Thoracic aorta (tissue), 2 donors: ENCODE measurements at regions not wholly inside any gene's neighbourhood (a gene's known extent, or its start where the extent isn't known, plus 50 kb on each side); places are given as distances from the start of the nearest gene placed in this dataset.

Experiments used
- ATAC-seq: fragments of 150-250 bp; one replicate; pipeline ENCODE4 v1.8.0; 2017; ENCODE audit warnings: low read depth; ENCODE audit not compliant: insufficient number of reproducible peaks, low FRiP score
- DNase-seq: peaks from one replicate; pipeline ENCODE4 v3.0.0-alpha.2; 2020; ENCODE audit warnings: low spot score
- H3K27ac ChIP-seq, 2 donors: fragments of 200-600 bp; sonication (generic); 1 replicate in 1 of 2; 2 replicates in 1 of 2; pipeline ENCODE4 v1.5.1; 2016; ENCODE audit warnings: mild to moderate bottlenecking in 2 of 2, moderate library complexity in 2 of 2
- H3K27me3 ChIP-seq: fragments of 200-600 bp; sonication (generic); replicated peaks from 2 replicates; pipeline ENCODE4 v1.6.0; 2016; ENCODE audit warnings: mild to moderate bottlenecking; ENCODE audit not compliant: insufficient read depth
- H3K36me3 ChIP-seq: fragments of 200-600 bp; sonication (generic); one replicate; pipeline ENCODE4 v1.5.1; 2016
- H3K4me1 ChIP-seq, 2 donors: fragments of 200-600 bp; sonication (generic); 1 replicate in 1 of 2; 2 replicates in 1 of 2; pipeline versions ENCODE4 v1.5.1 to v1.6.0; 2016; ENCODE audit warnings: low read depth in 2 of 2, mild to moderate bottlenecking in 1 of 2; ENCODE audit not compliant: control insufficient read depth in 1 of 2
- H3K4me3 ChIP-seq: fragments of 200-600 bp; sonication (generic); 2 replicates; pipeline ENCODE4 v1.5.1; 2016; ENCODE audit warnings: mild to moderate bottlenecking
- H3K9me3 ChIP-seq: fragments of 200-600 bp; sonication (generic); 2 replicates; pipeline ENCODE4 v1.5.1; 2016
- TF ChIP-seq, protein P1 (sequence below): fragments of 200-600 bp; sonication (generic); IDR thresholded peaks from one replicate; pipeline ENCODE4 v1.5.1; 2019; ENCODE audit warnings: antibody characterized with exemption

DNA sequence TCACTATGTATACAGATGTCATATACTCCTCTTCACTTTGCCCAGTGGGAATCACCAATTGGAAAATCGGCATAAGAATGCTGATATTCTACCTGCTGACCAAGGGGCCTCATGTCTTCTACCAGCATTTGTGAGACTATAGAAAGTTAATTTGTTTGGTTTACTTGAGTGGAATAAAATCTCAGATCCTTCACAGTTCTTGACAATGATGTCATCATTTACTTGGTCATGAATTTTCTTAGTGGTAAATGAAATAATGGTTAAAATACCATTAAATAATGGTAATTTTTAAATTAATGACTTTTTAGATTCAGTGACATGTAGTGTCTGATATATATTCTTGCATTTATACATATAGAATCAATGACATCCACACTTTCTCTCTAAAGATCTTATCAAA lies 1052.6 kb downstream of the ADGRL3 start:
- no peaks in the 10 kb centered on the region for H3K9me3 ChIP-seq
- H3K4me3 ChIP-seq, result no peak overlapping the region
- DNase-seq (no peak), ATAC-seq (no peak)
- H3K27ac ChIP-seq, result no peak overlapping the region
- H3K27me3 ChIP-seq, result no peaks in the 10 kb centered on the region
- H3K4me1 ChIP-seq, result no peaks in the 10 kb centered on the region
- TF ChIP-seq, protein P1, sequence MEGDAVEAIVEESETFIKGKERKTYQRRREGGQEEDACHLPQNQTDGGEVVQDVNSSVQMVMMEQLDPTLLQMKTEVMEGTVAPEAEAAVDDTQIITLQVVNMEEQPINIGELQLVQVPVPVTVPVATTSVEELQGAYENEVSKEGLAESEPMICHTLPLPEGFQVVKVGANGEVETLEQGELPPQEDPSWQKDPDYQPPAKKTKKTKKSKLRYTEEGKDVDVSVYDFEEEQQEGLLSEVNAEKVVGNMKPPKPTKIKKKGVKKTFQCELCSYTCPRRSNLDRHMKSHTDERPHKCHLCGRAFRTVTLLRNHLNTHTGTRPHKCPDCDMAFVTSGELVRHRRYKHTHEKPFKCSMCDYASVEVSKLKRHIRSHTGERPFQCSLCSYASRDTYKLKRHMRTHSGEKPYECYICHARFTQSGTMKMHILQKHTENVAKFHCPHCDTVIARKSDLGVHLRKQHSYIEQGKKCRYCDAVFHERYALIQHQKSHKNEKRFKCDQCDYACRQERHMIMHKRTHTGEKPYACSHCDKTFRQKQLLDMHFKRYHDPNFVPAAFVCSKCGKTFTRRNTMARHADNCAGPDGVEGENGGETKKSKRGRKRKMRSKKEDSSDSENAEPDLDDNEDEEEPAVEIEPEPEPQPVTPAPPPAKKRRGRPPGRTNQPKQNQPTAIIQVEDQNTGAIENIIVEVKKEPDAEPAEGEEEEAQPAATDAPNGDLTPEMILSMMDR, result no peak
- no peaks in the 10 kb centered on the region for H3K36me3 ChIP-seq

GRCh38 chr4:62250100-62250499 lies 1050.0 kb downstream of the ADGRL3 start:
- no peaks in the 10 kb centered on the region for H3K4me1 ChIP-seq
- no peaks in the 10 kb centered on the region for H3K36me3 ChIP-seq
- H3K4me3 ChIP-seq, result no peak overlapping the region
- no peak overlapping the region for H3K27ac ChIP-seq
- H3K9me3 ChIP-seq, result no peaks in the 10 kb centered on the region
- ATAC-seq (no peak), DNase-seq (no peak)
- TF ChIP-seq, protein P1, result no peak
- no peaks in the 10 kb centered on the region for H3K27me3 ChIP-seq

DNA sequence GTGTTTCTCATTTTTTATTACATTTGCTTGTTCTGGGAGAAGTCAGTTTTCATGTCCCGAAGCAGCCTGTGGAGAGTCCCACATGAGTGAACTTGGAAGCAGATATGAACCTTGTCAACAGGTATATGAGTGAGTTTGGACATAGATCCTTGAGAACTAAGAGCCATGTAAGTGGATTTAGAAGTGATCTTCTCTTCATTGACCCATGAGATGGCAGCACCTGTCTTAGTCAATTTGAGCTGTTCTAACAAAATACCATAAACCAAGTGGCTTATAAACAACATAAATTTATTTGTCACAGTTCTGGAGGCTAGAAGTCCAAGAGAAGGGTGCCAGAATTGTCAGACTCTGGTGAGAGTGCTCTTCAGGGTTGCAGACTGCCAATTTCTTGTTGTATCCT lies 1043.8 kb downstream of the ADGRL3 start:
- no peak overlapping the region for H3K27ac ChIP-seq
- no peaks in the 10 kb centered on the region for H3K27me3 ChIP-seq
- H3K4me3 ChIP-seq, result no peak overlapping the region
- no peaks in the 10 kb centered on the region for H3K36me3 ChIP-seq
- no peaks in the 10 kb centered on the region for H3K9me3 ChIP-seq
- TF ChIP-seq, protein P1, result no peak
- no peaks in the 10 kb centered on the region for H3K4me1 ChIP-seq
- no peak for ATAC-seq
- no peak for DNase-seq

- ATAC-seq (no peak), DNase-seq (no peak)
- Histone ChIP-seq H3K4me1 (no peaks in the 10 kb centered on the region), H3K36me3 (no peaks in the 10 kb centered on the region), H3K9me3 (no peaks in the 10 kb centered on the region), H3K27ac (no peak overlapping the region), H3K27me3 (no peaks in the 10 kb centered on the region), H3K4me3 (no peak overlapping the region)
- TF ChIP-seq, protein P1, result no peak
Measured at GRCh38 chr4:62235911-62236310, 1035.8 kb downstream of the ADGRL3 start.

- no peak for ATAC-seq
- Histone ChIP-seq H3K9me3 (no peaks in the 10 kb centered on the region), H3K27me3 (no peaks in the 10 kb centered on the region), H3K36me3 (no peaks in the 10 kb centered on the region), H3K27ac (no peak overlapping the region), H3K4me1 (no peaks in the 10 kb centered on the region), H3K4me3 (no peak overlapping the region)
- TF ChIP-seq, protein P1, result no peak
- no peak for DNase-seq
Measured at GRCh38 chr4:62232814-62233213, 1032.7 kb downstream of the ADGRL3 start.
